HCT116 (cell line): ENCODE measurements at regions not wholly inside any gene's neighbourhood (a gene's known extent, or its start where the extent isn't known, plus 50 kb on each side); places are given as distances from the start of the nearest gene placed in this dataset.

Experiments used
- CEBPB ChIP-seq: IDR thresholded peaks from 2 replicates; pipeline ENCODE4 v1.6.1; 2012; ENCODE audit warnings: low read depth
- CTCF ChIP-seq, 3 experiments: fragments of 200-600 bp in 1 of 3; sonication (generic) in 1 of 3; IDR thresholded peaks in 2 of 3; conservative IDR thresholded peaks in 1 of 3; 2 replicates each; pipeline ENCODE4 v1.5.1; 2012 to 2017; ENCODE audit warnings: low read depth in 2 of 3, low read length in 2 of 3, antibody characterized with exemption in 1 of 3, borderline replicate concordance in 1 of 3, control low read depth in 1 of 3, mild to moderate bottlenecking in 1 of 3, mixed read lengths in 1 of 3, mixed run types in 1 of 3, moderate library complexity in 1 of 3; ENCODE audit not compliant: insufficient read depth in 1 of 3
- EGR1 ChIP-seq: IDR thresholded peaks from 2 replicates; pipeline ENCODE4 v1.6.1; 2012; ENCODE audit warnings: low read depth
- EZH2 ChIP-seq: fragments of 200-600 bp; sonication (generic); IDR thresholded peaks from 2 replicates; pipeline ENCODE4 v1.6.1; 2017; ENCODE audit warnings: antibody characterized with exemption, mixed run types
- JUND ChIP-seq: IDR thresholded peaks from 2 replicates; pipeline ENCODE4 v1.6.1; 2012
- MAX ChIP-seq: IDR thresholded peaks from 2 replicates; pipeline ENCODE4 v1.6.1; 2012
- POLR2A ChIP-seq: IDR thresholded peaks from 2 replicates; pipeline ENCODE4 v1.7.0; 2011; ENCODE audit warnings: borderline replicate concordance; ENCODE audit not compliant: insufficient read depth, insufficient read length; ENCODE audit errors: extremely low read depth
- REST ChIP-seq: IDR thresholded peaks from 2 replicates; pipeline ENCODE4 v1.6.1; 2012; ENCODE audit warnings: low read depth
- SIN3A ChIP-seq: IDR thresholded peaks from 2 replicates; pipeline ENCODE4 v1.6.1; 2012; ENCODE audit warnings: low read depth
- TF ChIP-seq, protein P1 (sequence below): IDR thresholded peaks from 2 replicates; pipeline ENCODE4 v1.6.1; 2011; ENCODE audit warnings: mild to moderate bottlenecking, low read length, moderate library complexity; ENCODE audit not compliant: insufficient replicate concordance; ENCODE audit errors: extremely low read depth

DNA sequence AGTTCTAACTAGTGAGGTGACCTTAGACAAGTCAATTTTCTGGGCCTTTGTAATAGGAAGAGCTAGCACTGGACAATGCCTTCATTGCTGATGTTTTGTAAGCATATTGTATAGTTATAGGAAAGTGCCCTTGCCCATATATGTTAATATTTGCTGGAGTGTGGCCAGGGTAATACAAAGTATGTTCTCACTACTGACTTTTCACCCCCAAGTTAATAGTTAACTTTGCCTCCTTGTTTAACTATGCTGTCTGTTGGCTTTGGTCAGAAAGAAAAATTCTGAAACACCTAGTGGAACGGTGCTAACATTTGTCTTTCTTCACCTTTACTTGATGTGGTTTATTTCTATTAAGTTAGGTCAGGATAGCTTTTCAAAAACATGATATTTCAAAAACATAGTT is 287.4 kb upstream of the CTNNB1 start:
- TF ChIP-seq CTCF (IDR thresholded peaks at IDR 0.05 in 2 of 3, conservative IDR thresholded peaks at IDR 0.05 in 1 of 3; ENCODE audit: borderline replicate concordance in 1 of 3, insufficient read depth in 1 of 3, low read depth in 2 of 3, low read length in 2 of 3), result no peak
- TF ChIP-seq EGR1, result no peak
- TF ChIP-seq CEBPB, result no peak
- no peak for TF ChIP-seq SIN3A
- TF ChIP-seq EZH2, result no peak
- no peak for TF ChIP-seq MAX
- no peak for TF ChIP-seq POLR2A
- TF ChIP-seq, protein P1, sequence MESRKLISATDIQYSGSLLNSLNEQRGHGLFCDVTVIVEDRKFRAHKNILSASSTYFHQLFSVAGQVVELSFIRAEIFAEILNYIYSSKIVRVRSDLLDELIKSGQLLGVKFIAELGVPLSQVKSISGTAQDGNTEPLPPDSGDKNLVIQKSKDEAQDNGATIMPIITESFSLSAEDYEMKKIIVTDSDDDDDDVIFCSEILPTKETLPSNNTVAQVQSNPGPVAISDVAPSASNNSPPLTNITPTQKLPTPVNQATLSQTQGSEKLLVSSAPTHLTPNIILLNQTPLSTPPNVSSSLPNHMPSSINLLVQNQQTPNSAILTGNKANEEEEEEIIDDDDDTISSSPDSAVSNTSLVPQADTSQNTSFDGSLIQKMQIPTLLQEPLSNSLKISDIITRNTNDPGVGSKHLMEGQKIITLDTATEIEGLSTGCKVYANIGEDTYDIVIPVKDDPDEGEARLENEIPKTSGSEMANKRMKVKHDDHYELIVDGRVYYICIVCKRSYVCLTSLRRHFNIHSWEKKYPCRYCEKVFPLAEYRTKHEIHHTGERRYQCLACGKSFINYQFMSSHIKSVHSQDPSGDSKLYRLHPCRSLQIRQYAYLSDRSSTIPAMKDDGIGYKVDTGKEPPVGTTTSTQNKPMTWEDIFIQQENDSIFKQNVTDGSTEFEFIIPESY, result no peak
- TF ChIP-seq REST, result no peak
- no peak for TF ChIP-seq JUND
